GM04503 (cell line): ENCODE measurements at regions not wholly inside any gene's neighbourhood (a gene's known extent, or its start where the extent isn't known, plus 50 kb on each side); places are given as distances from the start of the nearest gene placed in this dataset.

Experiments used
- DNase-seq: peaks from one replicate; pipeline ENCODE4 v3.0.0-alpha.2; 2012; ENCODE audit warnings: low read depth

DNA sequence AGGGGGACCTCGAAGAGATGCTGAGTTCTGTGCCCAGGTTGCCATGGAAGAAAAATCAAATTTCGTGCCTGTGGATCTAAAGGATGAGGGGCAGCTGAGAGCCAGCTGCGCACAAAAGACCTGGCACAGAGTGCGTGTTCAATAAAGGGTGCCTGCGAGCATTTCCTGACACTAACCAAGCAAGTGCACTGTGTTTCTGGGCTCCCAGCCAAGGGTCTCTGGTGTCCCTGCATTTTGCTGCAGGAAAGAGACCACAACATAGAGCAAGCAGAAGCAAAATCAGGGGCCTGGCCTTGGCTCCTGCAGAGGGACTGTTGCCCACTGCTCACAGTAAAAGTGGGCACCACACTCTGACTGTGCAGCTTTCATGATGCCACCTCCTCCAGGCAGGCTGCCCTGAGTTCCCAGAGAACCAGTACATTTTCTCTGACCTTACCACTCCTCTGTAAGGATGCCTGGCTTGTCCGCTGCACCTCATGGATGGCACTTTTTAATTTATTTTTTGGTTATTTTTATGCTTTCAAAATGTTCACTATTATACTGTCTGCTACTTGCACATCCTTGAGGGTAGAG is 70.8 kb upstream of the GPR12 start:
- DNase-seq: no peak

DNA sequence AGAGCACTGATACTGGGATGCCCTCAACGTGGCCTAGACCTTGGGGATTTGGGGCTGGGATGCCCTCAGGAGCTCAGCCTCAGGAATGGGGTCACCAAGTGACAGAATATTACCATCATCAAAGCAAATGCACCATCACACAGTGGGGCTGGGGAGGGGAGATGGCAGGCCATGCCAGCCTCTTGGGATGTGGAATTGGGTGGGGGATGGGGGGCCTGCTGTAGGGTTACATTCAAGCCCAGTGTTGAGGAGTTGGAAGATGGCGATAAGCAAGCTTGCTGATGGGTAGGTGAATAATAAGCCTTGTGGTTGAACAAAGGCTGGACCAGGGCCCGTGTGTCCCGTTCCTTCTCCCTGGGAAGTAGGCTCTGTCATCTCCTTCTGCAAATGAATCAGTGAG is 69.1 kb upstream of the GPR12 start:
- no peak for DNase-seq

GRCh38 chr13:26824581-26824980 is 64.0 kb upstream of the GPR12 start:
- no peak for DNase-seq

- DNase-seq: no peak
Observed at GRCh38 chr13:26822146-26822545, 61.6 kb upstream of the GPR12 start.

DNA sequence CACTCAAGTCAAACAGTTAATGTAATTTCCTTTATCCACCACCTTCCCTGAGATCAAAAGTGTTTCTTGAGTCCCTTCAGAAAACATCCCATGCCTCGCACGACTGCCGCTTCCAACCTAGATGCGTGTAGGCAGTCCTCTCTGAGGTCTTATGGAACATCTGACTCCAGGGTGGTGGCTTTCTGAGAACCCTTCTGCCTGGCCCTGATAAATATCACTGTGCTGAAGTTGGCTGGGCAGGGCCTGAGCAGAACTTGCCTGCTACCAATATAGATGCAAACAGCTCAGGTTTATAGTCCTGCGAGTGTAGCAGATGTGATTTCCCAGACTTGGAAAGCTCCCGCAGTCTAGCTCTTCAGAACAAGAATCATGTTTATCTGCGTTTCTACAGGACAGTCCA is 61.1 kb upstream of the GPR12 start:
- no peak for DNase-seq

GRCh38 chr13:26820871-26821270 is 60.3 kb upstream of the GPR12 start:
- no peak for DNase-seq

DNA sequence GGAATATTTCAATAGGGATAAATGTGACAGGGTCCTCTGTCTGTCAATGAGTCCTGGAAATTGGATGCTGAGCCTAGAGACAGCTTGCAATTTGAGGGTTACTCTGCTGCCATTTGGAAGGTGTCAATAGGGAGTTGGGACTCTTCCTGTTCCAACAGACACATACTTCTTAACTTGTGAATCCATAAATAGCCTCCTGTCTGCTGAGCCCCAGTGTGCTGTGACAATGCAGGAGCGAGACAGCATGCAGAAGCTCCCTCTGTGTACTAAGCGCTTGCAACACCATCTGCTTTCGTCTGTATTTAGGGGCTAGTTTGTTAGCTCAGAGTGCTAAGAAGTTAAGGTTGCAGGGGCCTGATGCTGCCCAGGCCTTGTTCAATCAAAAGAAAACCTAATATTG is 58.5 kb upstream of the GPR12 start:
- DNase-seq: no peak

DNA sequence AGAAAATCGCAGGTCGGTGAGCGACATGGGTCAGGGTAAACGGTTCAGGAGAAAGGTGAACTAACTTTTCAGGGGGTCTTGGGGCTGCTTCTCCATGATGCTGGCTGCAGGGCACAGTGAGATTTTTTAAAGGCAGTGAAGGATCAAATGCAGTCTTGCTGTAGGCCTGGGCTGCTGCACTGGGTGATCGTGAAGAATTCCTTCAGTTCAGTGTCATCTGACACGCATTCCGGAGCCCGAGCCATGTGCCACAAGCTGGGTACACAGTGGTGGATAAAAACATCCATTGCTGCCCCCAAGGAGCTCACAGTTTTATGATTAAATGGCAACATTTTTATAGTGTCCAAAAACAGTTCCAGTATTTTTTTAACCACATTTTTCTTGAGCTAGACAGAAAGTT is 56.3 kb upstream of the GPR12 start:
- no peak for DNase-seq

- no peak for DNase-seq
Observed at GRCh38 chr13:26813980-26814348, 53.4 kb upstream of the GPR12 start.

DNA sequence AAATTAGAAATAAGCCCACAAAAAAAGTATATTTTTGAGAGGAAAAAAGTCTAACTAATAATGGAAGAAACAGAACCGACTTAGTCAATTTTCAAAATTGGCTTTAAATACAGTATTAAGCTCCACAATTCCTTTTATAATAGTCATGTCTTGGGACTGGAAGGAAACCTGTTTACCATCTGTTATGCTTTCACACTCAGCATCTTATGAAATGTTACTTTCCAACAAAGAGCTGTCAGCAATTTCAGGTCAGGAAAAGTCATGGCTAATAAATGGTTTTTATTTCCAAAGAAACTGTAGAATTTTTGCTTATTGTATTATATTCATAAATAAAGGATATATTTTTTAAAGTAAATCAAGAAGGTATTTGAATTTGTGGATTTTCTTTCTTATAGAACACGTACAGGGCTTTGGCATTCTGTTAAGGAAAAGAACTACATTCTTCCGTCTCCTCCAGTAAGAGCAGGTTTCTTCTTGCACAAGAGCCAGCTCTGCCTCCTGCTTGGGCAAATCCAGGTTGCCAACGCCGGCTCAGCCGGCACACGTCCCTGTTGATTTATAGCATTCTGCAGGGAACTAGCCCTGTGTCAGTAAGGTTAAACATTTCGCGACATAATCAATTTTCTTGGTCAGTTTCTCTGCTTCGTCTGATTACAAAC is 52.9 kb upstream of the GPR12 start:
- DNase-seq: no peak

DNA sequence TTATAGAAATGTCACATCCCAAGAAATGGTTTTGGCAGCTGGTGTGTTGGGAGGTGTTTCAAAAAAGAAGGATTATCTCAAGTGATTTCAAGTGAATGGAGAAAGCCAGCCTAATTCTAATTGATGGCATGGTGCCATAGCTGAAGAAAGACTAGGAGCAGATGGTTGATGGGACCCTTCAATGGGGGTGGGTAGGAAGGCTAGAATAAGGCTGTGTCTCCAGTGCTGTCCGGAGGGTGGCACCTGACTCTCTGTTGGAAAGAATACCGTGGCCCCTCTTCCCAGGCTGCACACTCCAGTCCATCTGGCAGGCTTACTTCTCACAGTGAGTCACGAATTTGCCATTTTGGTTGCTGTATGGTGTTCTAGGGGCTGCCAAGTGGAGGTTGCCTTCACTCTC is 51.0 kb upstream of the GPR12 start:
- DNase-seq: no peak
